H1 (cell line): ENCODE measurements at regions not wholly inside any gene's neighbourhood (a gene's known extent, or its start where the extent isn't known, plus 50 kb on each side); places are given as distances from the start of the nearest gene placed in this dataset.

ENCODE experiments used
- CTCF ChIA-PET: fragments of 300-600 bp; sonication (Branson Sonifier 250); formaldehyde crosslinking; loops from one replicate; lab custom pipeline; 2021; ENCODE audit not compliant: partially characterized antibody; lab: Charles Lee
- POLR2A ChIA-PET: fragments of 300-600 bp; sonication (Branson Sonifier 250); formaldehyde crosslinking; loops from one replicate; lab custom pipeline; 2021; ENCODE audit warnings: inconsistent platforms; ENCODE audit not compliant: partially characterized antibody; lab: Charles Lee
- DNase-seq, 2 experiments: peaks; one replicate each; pipeline versions ENCODE4 v3.0.0 to v3.0.0-alpha.2; 2010 to 2022; ENCODE audit warnings: low spot score in 2 of 2, low read depth in 1 of 2, mixed read lengths in 1 of 2
- FAIRE-seq: peaks from 2 replicates; lab custom pipeline; 2011; peaks lifted over from hg19 to GRCh38; lab: Jason Lieb, UNC
- H2AFZ ChIP-seq: 2 replicates; pipeline ENCODE4 v1.8.1; 2012; ENCODE audit warnings: low read length, inconsistent platforms
- H2AK5ac ChIP-seq: 2 replicates; pipeline ENCODE4 v1.6.1; 2013; ENCODE audit warnings: low read depth, low read length
- H2BK120ac ChIP-seq: replicated peaks from 2 replicates; pipeline ENCODE3; 2013; ENCODE audit warnings: low read depth, low read length, inconsistent platforms
- H2BK12ac ChIP-seq: 2 replicates; pipeline ENCODE4 v1.6.1; 2013; ENCODE audit warnings: low read depth, low read length
- H2BK15ac ChIP-seq: 2 replicates; pipeline ENCODE4 v1.6.1; 2013; ENCODE audit warnings: low read length
- H2BK20ac ChIP-seq: 2 replicates; pipeline ENCODE4 v1.6.1; 2013; ENCODE audit warnings: low read length
- H2BK5ac ChIP-seq: 2 replicates; pipeline ENCODE4 v1.6.1; 2013; ENCODE audit warnings: low read depth, low read length
- H3K14ac ChIP-seq: 2 replicates; pipeline ENCODE4 v1.6.1; 2013; ENCODE audit warnings: inconsistent platforms; ENCODE audit not compliant: insufficient read length
- H3K18ac ChIP-seq: 2 replicates; pipeline ENCODE4 v1.6.1; 2013; ENCODE audit warnings: low read length; ENCODE audit errors: extremely low read depth
- H3K23ac ChIP-seq: 2 replicates; pipeline ENCODE4 v1.6.1; 2013; ENCODE audit warnings: inconsistent platforms; ENCODE audit not compliant: insufficient read length
- H3K23me2 ChIP-seq: 2 replicates; pipeline ENCODE4 v1.6.1; 2013; ENCODE audit warnings: low read depth, low read length
- H3K27ac ChIP-seq: 2 replicates; pipeline ENCODE4 v1.6.1; 2011; ENCODE audit warnings: low read depth, low read length, inconsistent platforms
- H3K27me3 ChIP-seq, 4 experiments: replicated peaks in 1 of 4; 1 replicate in 1 of 4; 2 replicates in 3 of 4; pipeline versions ENCODE4 v1.6.1 to v1.8.1; 2011 to 2013; ENCODE audit warnings: low read length in 3 of 4, mild to moderate bottlenecking in 3 of 4, inconsistent platforms in 2 of 4, mixed read lengths in 2 of 4, moderate library complexity in 1 of 4; ENCODE audit not compliant: control insufficient read depth in 3 of 4, insufficient read depth in 3 of 4; ENCODE audit errors: extremely low read depth in 1 of 4
- H3K36me3 ChIP-seq, 4 experiments: 2 replicates each; pipeline versions ENCODE4 v1.6.1 to v1.8.1; 2011 to 2013; ENCODE audit warnings: mild to moderate bottlenecking in 4 of 4, low read length in 3 of 4, moderate library complexity in 2 of 4, control low read depth in 1 of 4, inconsistent platforms in 1 of 4; ENCODE audit not compliant: insufficient read depth in 4 of 4, control insufficient read depth in 2 of 4
- H3K4ac ChIP-seq: replicated peaks from 2 replicates; pipeline ENCODE3; 2013; ENCODE audit warnings: low read length, low read depth, mixed read lengths, inconsistent platforms; ENCODE audit not compliant: insufficient read length
- H3K4me1 ChIP-seq, 4 experiments: replicated peaks in 1 of 4; 1 replicate in 1 of 4; 2 replicates in 3 of 4; pipeline versions ENCODE4 v1.6.1 to v1.8.1; 2011 to 2013; ENCODE audit warnings: low read length in 3 of 4, inconsistent platforms in 2 of 4, mixed read lengths in 1 of 4; ENCODE audit not compliant: insufficient read depth in 4 of 4, control insufficient read depth in 3 of 4
- H3K4me2 ChIP-seq, 2 experiments: 2 replicates each; pipeline versions ENCODE4 v1.6.1 to v1.8.1; 2011 to 2013; ENCODE audit warnings: low read depth in 2 of 2, low read length in 2 of 2, control low read depth in 1 of 2, inconsistent platforms in 1 of 2, mild to moderate bottlenecking in 1 of 2; ENCODE audit not compliant: insufficient read depth in 1 of 2
- H3K4me3 ChIP-seq, 4 experiments: fragments of 200-600, 300-600 bp in 1 of 4; sonication (generic), shearing (Covaris generic), sonication (Bioruptor Twin) in 1 of 4; 2 replicates each; pipeline versions ENCODE4 v1.5.1 to v1.8.1; 2011 to 2016; ENCODE audit warnings: low read length in 4 of 4, low read depth in 3 of 4, control low read depth in 2 of 4, inconsistent platforms in 2 of 4, mild to moderate bottlenecking in 2 of 4, mixed read lengths in 1 of 4, moderate library complexity in 1 of 4; ENCODE audit not compliant: insufficient read depth in 2 of 4; ENCODE audit errors: extremely low read depth in 1 of 4
- H3K56ac ChIP-seq: replicated peaks from 2 replicates; pipeline ENCODE3; 2013; ENCODE audit warnings: low read depth, mild to moderate bottlenecking, mixed read lengths, low read length, inconsistent platforms; ENCODE audit not compliant: insufficient read length
- H3K79me1 ChIP-seq: 2 replicates; pipeline ENCODE4 v1.6.1; 2013; ENCODE audit warnings: low read depth, low read length, control low read depth
- H3K79me2 ChIP-seq, 2 experiments: 2 replicates each; pipeline versions ENCODE4 v1.6.1 to v1.8.1; 2012 to 2013; ENCODE audit warnings: low read length in 2 of 2, mild to moderate bottlenecking in 2 of 2, inconsistent platforms in 1 of 2; ENCODE audit not compliant: insufficient read depth in 2 of 2, control insufficient read depth in 1 of 2
- H3K9ac ChIP-seq, 4 experiments: replicated peaks in 1 of 4; 1 replicate in 1 of 4; 2 replicates in 3 of 4; pipeline versions ENCODE4 v1.6.1 to v1.8.1; 2011 to 2013; ENCODE audit warnings: low read depth in 3 of 4, low read length in 3 of 4, control low read depth in 2 of 4, mild to moderate bottlenecking in 2 of 4, moderate library complexity in 2 of 4, inconsistent platforms in 1 of 4; ENCODE audit errors: extremely low read depth in 1 of 4
- H3K9me3 ChIP-seq, 2 experiments: 2 replicates each; pipeline versions ENCODE4 v1.6.1 to v1.8.1; 2012 to 2013; ENCODE audit warnings: mild to moderate bottlenecking in 2 of 2, moderate library complexity in 2 of 2, control low read depth in 1 of 2, inconsistent platforms in 1 of 2, low read depth in 1 of 2, low read length in 1 of 2, mixed read lengths in 1 of 2; ENCODE audit not compliant: insufficient read depth in 2 of 2
- H4K20me1 ChIP-seq, 2 experiments: replicated peaks in 1 of 2; 2 replicates each; pipeline versions ENCODE3 to v1.8.1; 2011 to 2013; ENCODE audit warnings: inconsistent platforms in 2 of 2, low read length in 2 of 2, mild to moderate bottlenecking in 1 of 2; ENCODE audit not compliant: insufficient read depth in 2 of 2, control insufficient read depth in 1 of 2
- H4K5ac ChIP-seq: 2 replicates; pipeline ENCODE4 v1.6.1; 2013; ENCODE audit warnings: low read length, low read depth, mixed read lengths, inconsistent platforms; ENCODE audit not compliant: insufficient read length
- H4K8ac ChIP-seq: 2 replicates; pipeline ENCODE4 v1.8.0; 2013; ENCODE audit warnings: mild to moderate bottlenecking, moderate library complexity, low read length, inconsistent platforms; ENCODE audit not compliant: insufficient read depth; ENCODE audit errors: extremely low read depth
- H4K91ac ChIP-seq: replicated peaks from 2 replicates; pipeline ENCODE3; 2013; ENCODE audit warnings: low read length, mixed read lengths, inconsistent platforms; ENCODE audit not compliant: insufficient read length
- BACH1 ChIP-seq: IDR thresholded peaks from 2 replicates; pipeline ENCODE4 v1.6.1; 2012; ENCODE audit warnings: low read length, improper control_type of control experiment
- BCL11A ChIP-seq, 2 experiments: IDR thresholded peaks; one replicate each; pipeline ENCODE4 v1.6.1; 2011; ENCODE audit warnings: low read depth in 2 of 2, low read length in 2 of 2, mild to moderate bottlenecking in 2 of 2
- CEBPB ChIP-seq: IDR thresholded peaks from 2 replicates; pipeline ENCODE4 v1.6.1; 2012; ENCODE audit warnings: low read depth, low read length
- CTBP2 ChIP-seq: IDR thresholded peaks from 2 replicates; pipeline ENCODE4 v1.7.0; 2011; ENCODE audit warnings: borderline replicate concordance, mild to moderate bottlenecking, moderate library complexity, mixed read lengths, low read length; ENCODE audit not compliant: insufficient read depth, insufficient read length
- EGR1 ChIP-seq: IDR thresholded peaks from 2 replicates; pipeline ENCODE4 v1.6.1; 2011; ENCODE audit warnings: low read depth, low read length, borderline replicate concordance
- JUN ChIP-seq: IDR thresholded peaks from 2 replicates; pipeline ENCODE4 v1.6.1; 2011; ENCODE audit warnings: low read depth, mild to moderate bottlenecking, improper control_type of control experiment, low read length
- PHF8 ChIP-seq: fragments of 200-600 bp; sonication (generic); conservative IDR thresholded peaks from 2 replicates; pipeline ENCODE4 v1.7.1; 2012; ENCODE audit warnings: low read depth, mild to moderate bottlenecking, inconsistent platforms, low read length, moderate library complexity
- SIN3A ChIP-seq, 2 experiments: IDR thresholded peaks in 1 of 2; conservative IDR thresholded peaks in 1 of 2; 2 replicates each; pipeline ENCODE4 v1.6.1; 2011 to 2012; ENCODE audit warnings: low read length in 2 of 2, improper control_type of control experiment in 1 of 2, low read depth in 1 of 2, mild to moderate bottlenecking in 1 of 2
- SP2 ChIP-seq: IDR thresholded peaks from 2 replicates; pipeline ENCODE4 v1.6.1; 2012; ENCODE audit warnings: mild to moderate bottlenecking, low read length, inconsistent platforms
- SUZ12 ChIP-seq: fragments of 200-600 bp; sonication (generic); IDR thresholded peaks from 2 replicates; pipeline ENCODE4 v1.6.1; 2012; ENCODE audit warnings: mild to moderate bottlenecking, inconsistent platforms, low read length, moderate library complexity, mixed read lengths
- TBP ChIP-seq: IDR thresholded peaks from 2 replicates; pipeline ENCODE4 v1.6.1; 2011; ENCODE audit warnings: low read depth, low read length, improper control_type of control experiment
- TEAD4 ChIP-seq: IDR thresholded peaks from 2 replicates; pipeline ENCODE4 v1.6.1; 2012; ENCODE audit warnings: low read depth, low read length, inconsistent platforms, mixed read lengths
- YY1 ChIP-seq: IDR thresholded peaks from 2 replicates; pipeline ENCODE4 v1.6.1; 2011; ENCODE audit warnings: low read depth, mild to moderate bottlenecking, low read length
- WGBS, 2 experiments: shearing (Covaris generic) in 1 of 2; methylation state at CpG; one replicate each; pipeline versions ENCODE4 v1.1.6 to v1.1.7; 2013 to 2015; ENCODE audit warnings: low lambda C conversion rate in 2 of 2, mixed read lengths in 2 of 2, inconsistent platforms in 1 of 2, low coverage in 1 of 2, missing lambda C conversion rate in 1 of 2; ENCODE audit not compliant: insufficient replicate concordance in 2 of 2, insufficient coverage in 1 of 2, insufficient read length in 1 of 2; ENCODE audit errors: extremely low coverage in 1 of 2, missing lambda C conversion rate in 1 of 2; 5-methylcytosine and 5-hydroxymethylcytosine counted together

GRCh38 chr1:209323743-209324142, 259.8 kb upstream of the CAMK1G start:
- Histone ChIP-seq H3K27me3 (no peaks in the 10 kb centered on the region), H3K4me1 (peaks cover 0 to 2% (median 0%) of the 10 kb centered on the region in 4 experiments; a peak in 1 of 7 replicates), H3K14ac (no peak overlapping the region), H3K9ac (no peak overlapping the region), H4K8ac (no peak overlapping the region), H3K4me2 (no peak overlapping the region), H3K56ac (no peak overlapping the region), H3K36me3 (no peaks in the 10 kb centered on the region), H2BK120ac (no peak overlapping the region), H3K27ac (no peak overlapping the region), H3K23ac (no peak overlapping the region), H3K4ac (no peak overlapping the region), H4K5ac (no peak overlapping the region), H2AFZ (no peak overlapping the region), H2BK15ac (no peak overlapping the region), H2BK20ac (no peak overlapping the region), H3K79me2 (no peaks in the 10 kb centered on the region), H4K20me1 (no peaks in the 10 kb centered on the region), H3K4me3 (no peak overlapping the region), H3K79me1 (no peaks in the 10 kb centered on the region), H3K23me2 (no peaks in the 10 kb centered on the region), H4K91ac (no peak overlapping the region), H2BK5ac (no peak overlapping the region), H3K18ac (no peak overlapping the region), H2AK5ac (no peak overlapping the region), H2BK12ac (no peak overlapping the region), H3K9me3 (no peaks in the 10 kb centered on the region)
- 75% methylated on average over 1 of the region's 1 CpG; no CpG with 5 or more reads in 1 of the 2 experiments for WGBS, 2 experiments
- no peak for FAIRE-seq
- DNase-seq, result no peak
- ChIA-PET CTCF (interaction anchor here (1.3 kb wide), 1 partner anchor 28 kb away, joined by 4 read pairs; no protein-coding TSS in a partner anchor), POLR2A (no interaction called here)
- TF ChIP-seq SP2 (no peak), BCL11A (IDR thresholded peaks at IDR 0.05; ENCODE audit: low read depth in 2 of 2, low read length in 2 of 2) (no peak), EGR1 (no peak), TBP (no peak), YY1 (no peak), PHF8 (no peak), SIN3A (conservative IDR thresholded peaks at IDR 0.05 in 1 of 2, IDR thresholded peaks at IDR 0.05 in 1 of 2; ENCODE audit: low read depth in 1 of 2, low read length in 2 of 2) (no peak), BACH1 (no peak), CTBP2 (no peak), CEBPB (no peak), JUN (no peak), SUZ12 (no peak), TEAD4 (no peak)
